Fibroblast of villous mesenchyme (primary cell): ENCODE measurements at regions not wholly inside any gene's neighbourhood (a gene's known extent, or its start where the extent isn't known, plus 50 kb on each side); places are given as distances from the start of the nearest gene placed in this dataset.

Source experiments
- DNase-seq: peaks from one replicate; pipeline ENCODE4 v3.0.0-alpha.2; 2010; ENCODE audit warnings: low read depth
- H3K4me3 ChIP-seq: 2 replicates; pipeline ENCODE4 v1.5.1; 2011; ENCODE audit warnings: low read depth, mild to moderate bottlenecking, low read length
- TF ChIP-seq, protein P1 (sequence below): IDR thresholded peaks from 2 replicates; pipeline ENCODE4 v1.5.1; 2012; ENCODE audit warnings: low read depth, mild to moderate bottlenecking, low read length; ENCODE audit not compliant: insufficient read depth

DNA sequence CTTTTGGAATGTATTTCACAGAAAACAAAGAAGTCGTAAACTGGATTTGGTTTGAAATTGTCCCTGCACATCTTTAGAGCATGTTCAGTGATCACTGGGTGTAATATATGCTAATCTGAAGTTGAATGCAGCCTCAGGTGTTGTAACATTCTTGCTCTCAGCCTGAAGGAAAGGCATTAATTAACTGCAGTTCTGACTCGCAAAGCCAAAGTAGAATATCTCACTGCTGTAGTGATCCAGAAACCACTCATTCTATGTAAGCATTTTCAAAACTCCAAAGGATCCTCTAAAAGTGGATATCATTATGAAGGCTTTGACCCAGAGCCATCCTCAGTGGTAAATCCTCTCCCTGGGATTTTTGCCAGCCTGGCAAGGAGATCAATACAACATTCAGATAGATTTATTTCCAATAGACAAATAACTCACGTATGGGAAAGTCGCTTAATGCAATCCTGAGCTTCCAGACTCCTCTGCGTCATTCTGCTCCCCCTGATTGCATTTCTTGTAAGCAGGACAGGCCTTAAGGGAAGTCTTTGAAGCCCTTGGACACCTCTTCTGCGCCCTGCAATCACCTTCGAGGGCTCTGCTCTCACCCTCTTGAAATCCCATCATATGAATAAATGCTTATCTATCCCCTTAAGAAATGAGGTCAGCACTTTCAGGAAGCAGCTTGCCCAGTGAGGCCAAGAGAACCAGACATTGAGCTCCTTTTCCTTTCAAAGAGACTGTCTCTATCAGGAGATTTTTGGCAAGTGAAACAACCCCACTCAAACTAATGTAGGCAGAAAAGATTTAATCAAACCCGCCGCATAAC lies 301.7 kb upstream of the NBEA start:
- TF ChIP-seq, protein P1, sequence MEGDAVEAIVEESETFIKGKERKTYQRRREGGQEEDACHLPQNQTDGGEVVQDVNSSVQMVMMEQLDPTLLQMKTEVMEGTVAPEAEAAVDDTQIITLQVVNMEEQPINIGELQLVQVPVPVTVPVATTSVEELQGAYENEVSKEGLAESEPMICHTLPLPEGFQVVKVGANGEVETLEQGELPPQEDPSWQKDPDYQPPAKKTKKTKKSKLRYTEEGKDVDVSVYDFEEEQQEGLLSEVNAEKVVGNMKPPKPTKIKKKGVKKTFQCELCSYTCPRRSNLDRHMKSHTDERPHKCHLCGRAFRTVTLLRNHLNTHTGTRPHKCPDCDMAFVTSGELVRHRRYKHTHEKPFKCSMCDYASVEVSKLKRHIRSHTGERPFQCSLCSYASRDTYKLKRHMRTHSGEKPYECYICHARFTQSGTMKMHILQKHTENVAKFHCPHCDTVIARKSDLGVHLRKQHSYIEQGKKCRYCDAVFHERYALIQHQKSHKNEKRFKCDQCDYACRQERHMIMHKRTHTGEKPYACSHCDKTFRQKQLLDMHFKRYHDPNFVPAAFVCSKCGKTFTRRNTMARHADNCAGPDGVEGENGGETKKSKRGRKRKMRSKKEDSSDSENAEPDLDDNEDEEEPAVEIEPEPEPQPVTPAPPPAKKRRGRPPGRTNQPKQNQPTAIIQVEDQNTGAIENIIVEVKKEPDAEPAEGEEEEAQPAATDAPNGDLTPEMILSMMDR = no peak
- no peak for DNase-seq
- H3K4me3 ChIP-seq = no peak overlapping the region

DNA sequence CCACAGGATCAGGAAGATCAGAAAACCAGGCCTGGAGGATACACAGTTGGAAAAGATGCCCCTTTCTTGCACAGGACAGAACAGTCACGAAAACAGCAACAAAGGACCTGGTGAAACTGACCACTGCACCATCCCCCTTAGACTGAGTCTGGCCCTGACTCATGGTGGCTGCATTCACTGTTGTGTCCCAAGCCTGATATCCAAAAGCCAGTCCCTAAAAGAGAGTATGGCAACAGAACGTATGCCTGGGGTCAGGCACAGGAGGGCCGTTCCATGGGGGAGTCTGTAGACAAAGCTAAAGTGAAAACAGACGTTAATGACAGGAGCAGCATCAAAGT lies 301.1 kb upstream of the NBEA start:
- DNase-seq = no peak
- no peak overlapping the region for H3K4me3 ChIP-seq
- TF ChIP-seq, protein P1 = no peak

DNA sequence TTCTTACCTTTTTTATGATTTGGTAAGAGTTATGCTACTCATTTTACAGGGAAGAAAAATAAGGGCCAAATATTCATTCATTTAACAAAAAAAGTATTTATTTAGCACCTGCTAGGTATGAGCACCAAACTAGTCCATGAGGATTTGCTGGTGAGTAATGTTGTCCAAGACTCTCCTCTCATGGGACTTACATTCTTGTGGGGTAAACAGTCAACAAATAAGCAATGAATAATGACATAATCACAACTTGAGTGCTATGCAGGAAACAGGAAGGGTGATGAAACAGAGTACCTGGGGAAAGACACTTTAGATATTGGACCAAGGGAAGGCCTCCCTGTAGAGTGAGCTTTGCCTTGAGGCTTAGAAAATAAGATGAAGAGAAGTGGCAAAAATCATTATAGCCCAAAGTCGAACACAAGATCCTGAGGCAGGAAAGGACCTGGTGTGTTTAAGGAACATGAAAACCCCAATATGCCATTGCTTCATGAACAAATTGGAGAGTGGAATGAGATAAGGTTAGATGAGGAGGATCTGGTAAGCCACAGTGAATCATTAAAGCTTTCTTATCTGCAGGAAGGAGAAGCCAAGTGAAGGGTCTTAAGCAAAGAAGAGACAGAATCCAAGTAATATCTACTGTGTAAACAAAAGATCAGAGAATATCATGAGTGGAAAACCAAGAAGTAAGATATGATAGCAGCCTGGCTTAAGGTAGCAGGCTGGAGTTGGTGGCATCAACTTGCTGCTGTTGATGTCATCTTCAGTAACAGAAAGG lies 294.5 kb upstream of the NBEA start:
- TF ChIP-seq, protein P1 = no peak
- H3K4me3 ChIP-seq = no peak overlapping the region
- no peak for DNase-seq

DNA sequence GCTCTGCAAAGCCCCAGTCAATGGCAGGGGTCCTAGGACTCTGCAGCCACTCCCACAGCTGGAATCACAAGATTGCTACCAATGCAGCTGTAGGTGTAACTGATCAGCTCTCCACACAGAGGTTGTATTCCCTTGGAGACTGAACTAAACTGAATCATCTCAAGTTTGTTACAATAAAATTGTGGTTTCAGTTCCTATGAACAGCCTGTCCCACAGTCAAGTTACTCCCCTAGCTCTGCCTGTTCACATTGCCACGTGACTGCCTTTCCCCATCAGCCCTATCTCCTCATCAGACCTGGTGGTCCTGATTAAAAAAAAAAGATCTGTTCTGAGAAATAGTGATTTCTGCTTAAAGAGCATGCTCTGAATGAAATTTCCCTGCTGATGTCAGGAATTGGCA lies 287.9 kb upstream of the NBEA start:
- TF ChIP-seq, protein P1 = no peak
- DNase-seq = peak; percentile 2
- H3K4me3 ChIP-seq = no peak overlapping the region

DNA sequence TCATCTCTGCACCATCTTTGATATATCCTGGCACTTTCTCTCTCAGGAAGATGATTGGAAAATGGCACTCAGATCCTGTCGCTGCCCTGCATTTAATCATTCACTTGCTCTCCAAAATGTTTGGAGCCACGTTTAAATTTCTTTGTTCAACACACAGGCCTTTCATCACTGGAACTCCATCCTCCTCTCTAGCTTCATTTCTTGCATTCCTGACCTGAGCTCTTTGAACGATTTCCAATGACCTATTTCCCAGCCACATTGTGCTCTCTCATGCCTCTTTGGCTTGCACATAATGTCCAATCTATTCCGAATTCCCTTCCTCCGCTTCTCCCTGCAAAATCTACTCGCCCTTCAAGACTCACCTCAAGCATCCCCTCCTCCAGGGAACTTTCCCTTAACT lies 287.4 kb upstream of the NBEA start:
- no peak overlapping the region for H3K4me3 ChIP-seq
- TF ChIP-seq, protein P1 = no peak
- no peak for DNase-seq

DNA sequence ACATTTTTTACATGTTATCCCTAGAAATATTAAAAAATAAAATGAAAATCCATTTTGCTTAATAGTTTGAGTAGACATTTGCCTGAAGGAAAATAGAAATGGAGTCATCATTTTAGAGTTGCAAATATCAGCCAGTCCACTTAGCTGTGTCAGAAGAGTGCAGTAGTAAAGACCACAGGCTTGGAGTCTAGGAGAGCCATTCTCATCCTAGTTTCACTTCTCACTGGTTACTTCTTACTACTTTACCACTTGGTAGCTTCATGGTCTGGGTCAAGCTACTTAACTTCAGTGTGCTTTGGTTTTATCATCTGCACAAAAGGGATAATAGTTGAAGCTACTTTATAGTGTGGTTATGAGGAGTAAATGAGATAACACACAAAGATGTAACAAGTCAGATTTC lies 286.5 kb upstream of the NBEA start:
- no peak overlapping the region for H3K4me3 ChIP-seq

More for the DNA sequence above, 286.5 kb upstream of the NBEA start:
- TF ChIP-seq, protein P1 = no peak
- no peak for DNase-seq
